ENCODE measurements at regions not wholly inside any gene's neighbourhood (a gene's known extent, or its start where the extent isn't known, plus 50 kb on each side); places are given as distances from the start of the nearest gene placed in this dataset.

DNA sequence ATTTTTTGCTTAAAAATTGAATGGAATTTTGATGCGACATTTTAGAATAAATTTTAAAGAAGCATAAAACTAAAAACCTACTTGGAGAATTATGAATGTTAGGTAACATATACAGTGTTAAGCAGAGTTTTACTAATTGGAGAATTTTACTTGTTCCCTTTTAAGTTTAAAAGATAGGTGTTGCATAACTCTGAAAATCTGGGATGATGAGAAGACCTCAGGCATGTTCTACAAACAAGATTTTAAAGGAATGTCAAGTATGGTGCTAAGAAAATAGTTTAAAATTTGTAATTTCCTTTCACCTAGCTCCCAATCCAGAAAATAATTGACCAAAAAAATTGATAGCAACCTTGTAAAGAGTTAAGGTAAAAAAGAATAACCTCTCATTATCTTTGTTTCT is 135.8 kb downstream of the RFC3 start:
- no peak for DNase-seq

DNA sequence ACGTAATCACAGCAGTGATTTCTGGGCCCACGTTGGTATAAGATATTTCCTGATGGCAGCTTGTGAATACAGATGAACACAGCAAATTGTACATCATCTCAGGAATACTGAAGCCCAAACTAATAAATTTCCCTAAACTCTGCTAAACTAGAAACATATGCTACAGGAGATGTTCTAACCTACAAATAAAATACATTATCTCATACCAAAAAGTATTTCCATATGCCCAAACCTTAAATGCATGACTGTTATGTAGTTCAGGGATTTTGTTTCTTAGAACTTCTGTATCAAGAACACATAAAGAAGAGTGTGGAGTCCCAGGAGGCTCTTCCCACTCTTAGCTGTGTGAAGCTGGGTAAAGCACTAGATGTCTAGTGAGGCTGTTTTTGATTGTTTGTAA is 138.4 kb downstream of the RFC3 start:
- DNase-seq = no peak

DNA sequence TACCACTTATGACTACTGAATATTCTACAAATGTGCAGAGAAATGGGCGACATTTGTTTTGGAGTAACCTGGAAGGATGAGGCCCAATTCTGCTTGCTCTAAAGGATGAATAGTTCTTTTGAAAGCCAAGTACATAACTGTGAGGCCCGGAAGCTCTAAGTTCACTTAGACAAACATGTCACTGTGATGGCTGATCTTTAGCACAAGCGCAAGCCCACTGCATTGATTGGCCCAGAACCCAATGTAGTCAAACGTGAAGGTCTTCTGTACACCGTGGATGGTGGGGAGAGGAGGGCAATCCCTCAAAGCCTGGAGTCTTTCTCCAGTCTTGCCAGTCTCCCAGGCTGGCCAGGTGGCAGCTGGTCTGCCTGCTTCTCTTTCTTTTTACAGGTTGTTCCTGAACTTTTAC is 139.6 kb downstream of the RFC3 start:
- DNase-seq = no peak

DNA sequence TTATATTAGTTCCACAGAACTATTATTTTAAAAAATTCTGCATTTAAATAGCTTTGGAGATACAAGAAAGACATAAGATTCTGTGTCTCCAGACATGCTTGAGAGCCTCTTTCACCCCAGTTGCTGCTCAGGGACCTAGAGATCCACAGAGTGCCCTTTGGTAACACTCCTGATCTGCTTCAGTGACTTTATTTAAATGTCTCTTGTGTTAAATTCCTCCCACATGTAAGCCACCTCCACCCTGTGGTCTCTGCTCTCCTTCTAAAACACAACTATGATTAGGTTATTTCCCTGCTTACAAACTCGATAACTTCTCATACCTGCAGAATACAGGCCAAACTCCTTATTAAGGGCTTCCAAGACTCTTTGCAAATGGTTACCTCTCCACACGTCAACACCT is 141.0 kb downstream of the RFC3 start:
- DNase-seq = no peak

DNA sequence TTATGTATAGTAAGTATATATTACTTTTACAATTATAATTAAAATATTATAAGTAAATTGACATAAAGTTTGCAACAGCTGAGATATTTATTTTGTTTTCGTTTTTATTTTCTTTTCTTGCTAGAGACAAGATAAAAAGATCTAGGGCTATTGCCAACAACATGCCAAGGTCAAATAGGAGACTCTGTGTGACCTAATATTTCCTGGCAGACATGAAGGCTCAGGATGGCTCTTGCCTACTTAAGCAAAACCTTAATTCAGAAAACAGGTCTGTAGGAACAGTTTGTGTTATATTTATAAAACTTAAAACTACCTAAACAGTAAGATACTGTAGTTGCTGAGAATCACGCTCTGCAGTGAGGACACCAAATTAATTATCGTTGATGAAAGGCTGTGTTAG is 145.2 kb downstream of the RFC3 start:
- no peak for DNase-seq

DNA sequence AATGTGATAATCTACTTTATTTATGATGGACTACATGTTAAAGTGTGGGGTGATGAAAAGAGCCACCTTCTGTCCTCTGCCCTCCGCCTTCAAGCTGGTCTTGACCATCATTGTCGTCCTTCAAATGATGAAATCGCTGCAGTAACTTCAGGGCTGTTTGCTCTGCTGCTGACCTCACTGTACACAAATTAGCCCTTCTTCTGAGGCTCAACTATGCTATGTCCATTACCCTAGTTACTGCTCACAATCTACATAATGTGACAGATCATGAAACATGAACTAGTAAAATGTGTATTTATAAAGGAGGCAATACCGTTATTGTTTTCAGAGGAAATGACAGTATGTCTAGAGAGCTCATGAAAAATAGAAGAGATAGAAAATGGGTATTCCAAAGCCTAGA is 145.9 kb downstream of the RFC3 start:
- DNase-seq = no peak

DNA sequence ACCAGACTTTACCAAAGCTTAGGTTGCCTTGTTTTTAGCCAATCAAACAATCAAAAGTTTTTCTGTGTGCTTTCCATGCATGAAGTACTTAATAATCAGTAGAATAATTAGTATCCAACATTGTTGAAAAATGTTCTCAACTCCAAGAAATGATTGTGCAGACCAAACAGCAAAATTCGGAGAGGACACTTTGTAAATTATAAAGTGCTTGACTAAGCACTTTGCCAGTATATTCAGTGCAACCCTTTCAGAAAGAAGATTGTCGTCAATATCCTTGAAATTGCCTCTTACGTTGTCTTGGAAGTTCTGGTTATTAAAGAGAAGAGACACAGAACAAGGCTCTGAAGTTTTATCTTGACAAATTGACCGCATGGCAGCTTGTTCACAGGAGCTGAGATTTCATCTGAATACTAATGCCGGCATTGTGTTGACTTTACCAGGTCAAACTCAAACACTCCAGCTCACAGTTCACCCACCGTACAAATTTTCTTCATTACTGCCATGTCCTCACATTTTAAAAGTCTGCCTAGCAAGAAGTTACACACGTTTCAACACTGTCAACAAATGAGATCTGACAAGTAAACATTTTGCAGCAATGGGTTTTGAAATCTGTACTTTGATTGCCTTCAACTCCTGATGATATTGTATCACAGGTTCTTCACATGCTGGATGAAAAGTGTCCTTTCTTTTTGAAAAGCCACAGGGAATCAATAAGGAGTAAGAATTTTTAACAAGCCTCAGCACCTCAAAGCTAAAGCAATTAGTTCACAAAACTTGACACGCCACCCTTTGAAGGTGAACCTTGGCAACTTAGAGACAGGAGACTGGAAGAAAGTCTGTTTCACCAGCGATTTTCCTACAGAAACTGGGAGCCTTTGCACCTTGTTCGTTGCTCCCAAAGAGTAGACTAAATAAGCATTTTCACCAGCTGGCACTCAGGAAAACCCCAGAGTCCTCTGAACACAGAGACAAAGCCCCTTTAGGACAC is 150.9 kb downstream of the RFC3 start:
- no peak for DNase-seq

DNA sequence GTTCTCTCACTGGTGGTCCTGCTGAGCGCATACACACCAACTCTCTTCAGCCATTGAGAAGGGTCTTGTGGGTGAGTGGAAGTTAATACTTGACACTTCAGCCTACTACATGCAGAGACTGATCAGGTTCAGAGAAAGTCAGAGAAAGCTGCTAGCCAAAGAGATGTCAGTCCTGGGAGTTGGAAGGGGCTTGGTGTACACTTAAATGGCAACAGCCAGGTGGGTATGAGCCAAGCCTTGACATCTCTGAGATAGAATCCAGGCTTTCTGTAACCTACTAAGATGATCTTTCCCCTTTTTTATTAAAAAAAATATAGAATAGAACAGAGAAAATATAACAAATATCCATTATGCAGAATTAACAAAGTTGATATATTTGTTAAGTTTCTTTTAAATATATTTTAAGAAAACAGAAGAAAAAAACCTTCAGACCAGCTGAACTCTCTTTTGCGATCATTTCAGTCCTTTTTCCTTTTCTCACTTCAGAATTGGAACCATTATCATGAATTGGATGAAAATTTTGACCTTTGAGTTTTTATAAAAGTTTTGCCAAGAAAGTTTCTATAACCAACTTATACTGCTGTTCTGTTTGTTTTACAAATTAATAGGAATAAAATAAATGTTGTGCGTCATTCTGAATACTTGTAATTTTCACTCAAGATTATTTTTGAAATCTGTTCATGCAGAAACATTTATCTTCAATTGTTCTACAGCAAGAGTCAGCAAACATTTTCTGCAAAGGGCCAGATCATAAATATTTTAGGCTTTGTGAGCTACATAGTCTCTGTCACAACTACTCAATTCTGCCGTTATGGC is 153.0 kb downstream of the RFC3 start:
- no peak for DNase-seq

DNA sequence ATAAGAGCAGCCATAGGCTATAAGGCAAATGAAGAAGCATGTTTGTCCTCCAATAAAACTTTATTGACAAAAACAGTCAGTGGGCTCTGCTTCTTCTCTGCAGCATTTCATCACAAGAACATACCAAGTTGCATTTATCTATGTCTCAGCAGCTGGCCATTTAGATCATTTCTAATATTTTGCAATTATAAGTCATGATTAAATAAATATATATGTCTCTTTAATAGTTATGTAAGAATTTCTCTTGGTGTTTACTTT is 153.5 kb downstream of the RFC3 start:
- DNase-seq = no peak

DNA sequence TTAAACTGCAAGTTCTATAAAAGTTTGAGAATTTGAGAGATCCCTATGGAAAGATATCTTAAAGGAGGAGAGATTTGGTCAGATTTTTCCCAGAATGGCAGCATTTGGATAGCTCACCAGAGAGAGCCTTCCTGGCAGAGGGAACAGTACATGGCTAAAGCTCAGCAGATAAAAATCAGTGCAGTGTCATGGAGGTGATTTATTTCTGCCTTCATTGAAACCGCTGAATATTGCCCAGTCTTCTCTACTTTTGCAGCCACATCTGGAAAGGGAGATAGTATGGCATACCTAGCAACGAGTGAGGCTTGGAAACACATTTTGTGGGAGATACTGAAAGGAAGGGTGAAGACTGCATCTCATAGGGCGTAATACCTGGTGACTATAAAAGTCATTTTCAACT is 155.2 kb downstream of the RFC3 start:
- DNase-seq = no peak

DNA sequence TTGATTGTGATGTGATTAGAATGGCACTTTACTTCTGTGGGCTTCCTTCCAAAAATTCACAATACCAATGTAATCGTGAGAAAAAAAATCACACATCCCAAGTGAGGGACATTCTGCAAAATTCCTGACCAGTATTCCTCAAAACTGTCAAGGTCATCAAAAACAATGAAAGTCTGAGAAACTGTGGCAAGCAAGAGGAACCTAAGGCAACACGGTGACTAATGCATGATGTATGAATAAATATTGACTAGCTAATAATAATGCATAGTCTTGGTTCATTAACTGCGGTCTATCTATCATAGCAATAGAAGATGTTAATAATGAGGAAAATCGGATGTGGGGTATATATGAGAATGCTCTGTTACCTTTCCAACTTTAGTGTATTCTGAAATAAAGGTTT is 159.0 kb downstream of the RFC3 start:
- no peak for DNase-seq

DNA sequence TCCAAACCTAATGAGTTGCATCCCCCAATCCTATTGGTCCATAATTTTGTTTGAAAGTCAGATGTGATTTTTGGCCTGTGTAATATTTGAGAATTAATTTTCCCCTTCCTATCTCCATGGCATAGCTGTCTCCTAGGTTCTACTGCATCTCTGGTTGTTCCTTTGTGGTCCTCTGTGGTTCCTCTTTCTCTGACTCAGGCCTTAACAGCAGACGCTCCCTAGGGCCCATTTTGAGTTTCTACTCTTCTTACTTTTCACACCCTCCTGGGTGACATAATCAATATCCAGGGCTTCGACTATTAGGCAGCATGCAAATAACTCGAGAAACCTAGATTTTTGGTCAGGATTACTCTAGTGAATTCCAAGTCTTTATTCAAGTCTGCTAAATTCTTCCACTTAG is 160.7 kb downstream of the RFC3 start:
- DNase-seq = no peak

DNA sequence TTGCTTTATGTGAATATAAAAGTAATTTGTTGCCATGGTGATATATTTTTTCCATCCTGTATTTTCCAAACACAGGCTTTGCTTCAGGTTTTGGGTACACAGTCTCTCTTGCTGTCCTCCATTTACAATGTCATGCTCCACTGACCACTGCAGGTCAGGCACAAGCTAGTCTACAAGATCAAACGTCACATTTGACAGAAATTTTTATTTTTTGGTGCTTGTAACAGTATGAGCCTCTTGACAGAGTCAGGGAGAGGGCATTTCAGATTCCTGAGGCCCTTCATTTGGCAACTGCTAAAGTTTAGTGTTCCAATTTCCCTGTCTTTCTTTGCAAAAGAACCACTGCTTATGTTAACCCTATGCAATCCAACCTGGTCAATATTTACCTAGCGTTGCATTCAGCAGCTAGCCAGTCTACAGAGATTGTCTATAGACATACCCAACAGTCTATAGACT is 175.0 kb downstream of the RFC3 start:
- DNase-seq = no peak

DNA sequence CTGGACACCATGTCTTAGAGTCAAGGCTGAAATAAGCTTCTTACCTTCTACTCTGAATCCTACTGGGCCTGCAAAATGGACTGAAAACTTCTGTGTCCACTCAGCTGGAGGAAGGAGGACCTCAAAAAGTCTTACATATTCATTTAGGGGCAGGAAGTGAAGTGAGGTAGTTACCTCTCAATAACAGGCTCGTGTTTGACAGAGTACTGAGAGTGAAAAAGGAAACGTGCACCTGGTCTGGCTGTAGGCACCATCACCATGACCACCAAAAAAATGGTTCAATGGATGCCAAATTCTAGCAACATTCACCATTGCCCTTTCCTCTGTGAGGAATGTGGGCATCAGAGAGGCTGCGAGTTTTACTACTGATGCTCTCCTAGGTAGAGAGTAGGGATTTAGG is 176.2 kb downstream of the RFC3 start:
- DNase-seq = no peak

DNA sequence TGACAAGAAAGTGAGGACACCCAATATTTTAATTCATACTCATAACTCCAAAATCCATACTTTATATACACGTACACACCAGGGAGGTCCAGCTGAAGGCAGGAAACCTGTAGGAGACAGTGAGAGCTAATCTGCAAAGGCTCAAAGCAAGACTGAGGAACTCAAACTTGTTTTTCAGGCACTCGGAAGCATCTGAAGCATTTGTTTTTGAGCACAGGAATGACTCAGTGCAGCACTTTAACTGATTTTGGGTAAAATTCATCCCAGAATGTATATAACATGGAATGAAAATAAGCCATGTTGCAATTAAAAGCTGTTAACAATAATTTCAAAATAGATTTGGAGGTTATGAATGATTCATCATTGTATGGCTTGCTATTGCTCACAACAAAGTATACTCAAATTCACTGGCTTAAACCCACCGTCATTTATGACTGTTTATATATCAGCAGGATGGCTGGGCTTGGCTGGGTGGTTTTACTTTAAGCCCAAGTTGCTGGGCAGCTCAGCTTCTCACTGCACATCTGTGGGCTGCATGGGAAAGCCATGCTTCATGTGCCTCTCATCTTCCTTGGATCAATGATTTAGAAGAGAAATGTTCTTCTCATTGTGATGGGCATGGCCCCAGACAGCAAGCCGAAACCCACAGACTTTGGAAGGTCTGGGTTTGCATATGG is 177.0 kb downstream of the RFC3 start:
- DNase-seq = no peak

DNA sequence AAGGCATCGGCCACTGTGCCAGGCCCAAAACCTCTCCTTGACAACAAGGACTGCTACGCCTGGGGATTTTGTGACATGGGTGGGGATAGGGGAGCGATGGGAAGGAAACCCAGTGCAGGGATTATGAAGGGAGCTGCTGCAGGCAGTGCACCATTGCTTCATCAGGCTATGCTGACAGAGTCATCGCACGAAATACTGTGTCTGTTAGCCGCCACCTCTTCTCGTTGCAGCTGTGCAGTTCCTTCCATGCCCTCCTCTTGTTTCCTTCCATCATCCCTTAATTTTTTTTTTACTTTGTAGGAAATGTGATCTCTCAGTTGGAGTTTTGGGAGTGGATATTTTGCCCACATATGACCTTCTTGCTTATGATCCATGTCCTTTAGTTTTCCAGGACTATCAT is 178.7 kb downstream of the RFC3 start:
- no peak for DNase-seq

DNA sequence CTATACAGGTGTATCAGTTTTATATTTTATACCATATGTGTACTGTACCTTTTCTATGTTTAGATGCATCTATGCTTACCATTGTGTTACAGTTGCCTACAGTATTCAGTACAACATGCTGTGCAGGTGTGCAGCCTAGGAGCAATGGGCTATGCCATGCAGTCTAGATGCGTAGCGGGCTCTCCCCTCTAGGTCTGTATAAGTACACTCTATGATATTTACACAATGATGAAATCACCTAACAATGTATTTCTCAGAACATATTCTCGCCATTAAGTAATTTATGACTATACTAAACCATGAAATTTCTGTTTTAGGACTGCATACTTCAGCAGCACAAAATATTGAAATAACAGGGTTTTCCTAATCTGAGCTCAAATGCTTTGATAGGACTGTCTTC is 179.6 kb downstream of the RFC3 start:
- no peak for DNase-seq

DNA sequence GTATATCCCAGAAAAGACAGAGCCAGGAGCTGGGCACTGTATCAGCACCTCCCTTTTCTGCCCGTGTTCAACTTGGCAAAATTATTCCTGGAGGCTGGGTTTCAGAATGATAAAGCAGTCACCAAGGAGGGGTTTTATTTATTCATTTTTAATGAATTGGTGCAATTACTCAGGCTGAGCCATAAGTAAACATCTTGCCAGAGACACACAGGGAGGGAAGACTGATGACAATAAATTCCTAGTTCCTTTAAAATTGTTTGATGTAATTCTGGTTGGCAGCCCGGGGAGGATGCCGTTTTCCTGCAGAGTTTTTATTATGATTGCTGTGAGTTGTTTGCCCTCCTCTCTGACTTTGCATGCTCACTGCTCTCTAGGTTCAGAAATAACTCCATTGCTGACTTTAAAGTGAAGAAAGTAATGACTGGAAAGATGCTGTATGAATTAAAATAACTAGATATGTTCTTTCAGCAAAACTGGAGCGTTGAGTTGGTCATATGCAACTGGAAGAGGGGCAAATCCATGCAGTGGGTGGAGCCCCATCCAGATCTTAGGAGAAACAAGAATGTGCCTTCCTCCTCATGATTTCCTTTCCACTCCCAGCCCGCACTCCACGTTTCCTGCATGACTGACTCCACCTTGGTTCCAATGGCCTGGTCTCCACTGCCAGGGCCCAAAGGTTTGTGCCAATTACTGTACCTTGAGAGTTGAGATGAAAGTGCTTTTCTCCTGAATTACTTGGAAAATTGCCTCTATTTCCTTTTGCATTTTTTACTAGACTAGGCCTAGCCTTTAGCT is 182.1 kb downstream of the RFC3 start:
- no peak for DNase-seq

DNA sequence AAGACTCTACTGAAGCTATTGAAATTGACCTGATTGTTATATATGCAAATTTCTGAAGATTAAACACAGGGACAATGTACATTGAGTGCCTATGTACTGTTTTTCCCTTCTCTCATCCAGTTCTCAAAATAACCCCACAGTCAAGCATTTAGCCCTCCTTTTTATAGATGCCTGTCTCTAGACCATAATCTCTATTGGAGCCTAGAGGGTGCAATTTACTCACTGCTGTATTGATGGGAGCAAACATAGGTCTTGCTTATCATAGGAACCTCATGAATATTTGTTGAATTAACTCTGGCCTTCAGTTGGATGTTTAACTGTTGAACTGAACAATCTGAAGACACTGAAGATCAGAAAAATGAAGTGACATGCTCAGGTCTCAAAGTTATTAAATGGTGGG is 183.0 kb downstream of the RFC3 start:
- DNase-seq = no peak

DNA sequence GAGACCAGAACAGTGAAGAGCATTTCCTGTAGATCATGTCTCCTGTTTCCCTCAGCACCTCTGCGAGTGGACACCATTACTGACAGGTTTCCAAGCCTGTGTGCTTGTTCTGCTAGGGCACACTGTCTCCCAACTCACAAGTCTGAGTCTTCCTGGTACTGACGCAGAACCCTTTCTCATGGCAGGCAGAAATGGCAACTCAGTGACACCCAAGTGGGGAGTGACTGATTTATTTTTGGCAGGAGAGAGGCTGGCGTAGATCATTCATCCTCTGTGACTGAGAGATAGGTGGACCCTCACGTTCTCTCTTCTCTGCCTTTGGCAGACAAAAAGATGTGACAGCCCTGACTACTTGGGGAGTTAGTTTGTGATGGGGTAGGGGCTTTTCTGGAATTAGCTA is 183.4 kb downstream of the RFC3 start:
- DNase-seq = no peak

DNA sequence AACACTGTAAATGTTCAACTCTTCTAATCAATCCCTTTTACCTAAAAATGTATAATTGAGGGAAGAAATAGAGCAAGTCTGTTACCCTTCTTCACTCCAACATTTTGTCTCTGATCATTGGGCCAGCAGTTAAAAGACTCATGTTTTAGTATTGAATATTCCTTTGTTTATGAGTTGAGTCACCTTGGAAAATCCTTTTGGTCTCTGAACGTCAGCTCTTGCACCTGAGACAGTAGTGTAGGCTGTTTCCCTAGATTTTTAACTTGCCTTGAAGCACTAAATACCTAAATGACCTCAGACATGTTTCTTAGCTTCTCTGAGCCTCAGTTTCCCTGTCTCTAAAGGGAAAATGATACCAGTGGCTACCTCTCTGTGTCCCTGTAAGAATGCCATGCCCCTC is 184.2 kb downstream of the RFC3 start:
- no peak for DNase-seq

DNA sequence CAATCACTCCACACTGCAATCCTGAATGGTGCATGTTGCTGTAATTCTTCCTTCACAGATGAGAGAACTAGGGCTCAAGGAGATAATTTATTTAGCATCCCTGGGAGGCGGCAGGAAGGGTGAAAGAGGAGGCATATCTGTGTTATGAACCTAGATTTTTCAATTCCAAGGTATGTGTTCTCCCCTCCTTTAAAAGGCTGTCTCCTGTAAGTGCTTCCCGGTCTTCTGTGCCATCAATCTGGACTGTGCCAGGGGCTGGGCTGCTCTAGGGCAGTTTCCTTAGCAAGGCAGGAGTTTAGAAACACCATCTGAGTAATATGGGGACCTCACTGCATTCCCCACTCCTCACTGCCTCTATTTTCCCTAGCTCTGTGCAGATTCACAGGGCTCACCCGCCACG is 185.0 kb downstream of the RFC3 start:
- no peak for DNase-seq

DNA sequence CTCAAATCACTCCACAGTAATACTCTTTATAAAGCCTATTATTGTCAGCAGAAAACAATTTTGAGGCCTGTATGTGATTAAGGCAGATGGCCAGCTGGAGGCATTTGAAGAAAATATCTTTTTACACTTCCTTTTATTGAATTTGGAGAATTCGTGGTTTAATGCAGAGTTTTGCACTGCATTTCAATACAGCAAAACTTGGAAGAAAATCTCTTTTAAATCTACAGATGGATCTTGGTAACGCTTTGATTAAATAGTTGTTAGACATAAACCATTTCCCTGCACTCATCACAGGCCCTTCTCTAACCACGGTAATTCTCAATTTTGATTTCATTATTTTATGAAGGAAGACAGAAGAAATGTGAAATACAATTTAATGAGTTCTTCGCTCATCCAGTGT is 185.7 kb downstream of the RFC3 start:
- DNase-seq = no peak
